ENCODE measurements at regions not wholly inside any gene's neighbourhood (a gene's known extent, or its start where the extent isn't known, plus 50 kb on each side); places are given as distances from the start of the nearest gene placed in this dataset.
A peak's percentile ranks its signal among the peaks of the same experiment; 100 is the strongest.

DNA sequence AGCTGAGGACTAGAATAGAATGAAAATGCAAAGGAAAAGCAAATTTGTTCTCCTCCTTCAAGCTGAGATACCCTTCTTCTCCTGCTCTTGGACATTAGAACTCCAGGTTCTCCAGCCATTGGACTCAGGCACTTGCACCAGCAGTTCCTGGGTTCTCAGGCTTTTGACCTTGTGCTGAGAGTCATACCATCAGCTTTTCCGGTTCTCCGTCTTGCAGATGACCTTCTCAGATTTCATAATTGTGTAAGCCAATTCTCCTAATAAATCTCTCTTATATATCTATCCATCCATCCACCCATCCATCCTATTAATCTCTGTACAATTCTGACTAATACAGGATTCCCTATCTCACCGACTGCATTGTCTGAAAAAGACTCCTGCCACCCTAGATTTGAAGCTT is 108.3 kb downstream of the AHR start:
- DNase-seq (ENCODE audit: low spot score in 2 of 2): no peak
- intact Hi-C loops (cut with DNase I; ENCODE audit: low total_unique reads): no loop called here
- TF ChIP-seq, protein P1, sequence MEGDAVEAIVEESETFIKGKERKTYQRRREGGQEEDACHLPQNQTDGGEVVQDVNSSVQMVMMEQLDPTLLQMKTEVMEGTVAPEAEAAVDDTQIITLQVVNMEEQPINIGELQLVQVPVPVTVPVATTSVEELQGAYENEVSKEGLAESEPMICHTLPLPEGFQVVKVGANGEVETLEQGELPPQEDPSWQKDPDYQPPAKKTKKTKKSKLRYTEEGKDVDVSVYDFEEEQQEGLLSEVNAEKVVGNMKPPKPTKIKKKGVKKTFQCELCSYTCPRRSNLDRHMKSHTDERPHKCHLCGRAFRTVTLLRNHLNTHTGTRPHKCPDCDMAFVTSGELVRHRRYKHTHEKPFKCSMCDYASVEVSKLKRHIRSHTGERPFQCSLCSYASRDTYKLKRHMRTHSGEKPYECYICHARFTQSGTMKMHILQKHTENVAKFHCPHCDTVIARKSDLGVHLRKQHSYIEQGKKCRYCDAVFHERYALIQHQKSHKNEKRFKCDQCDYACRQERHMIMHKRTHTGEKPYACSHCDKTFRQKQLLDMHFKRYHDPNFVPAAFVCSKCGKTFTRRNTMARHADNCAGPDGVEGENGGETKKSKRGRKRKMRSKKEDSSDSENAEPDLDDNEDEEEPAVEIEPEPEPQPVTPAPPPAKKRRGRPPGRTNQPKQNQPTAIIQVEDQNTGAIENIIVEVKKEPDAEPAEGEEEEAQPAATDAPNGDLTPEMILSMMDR (IDR thresholded peaks at IDR 0.05): no peak
- TF ChIP-seq POLR2AphosphoS5 (IDR thresholded peaks at IDR 0.05) (no peak), POLR2A (IDR thresholded peaks at IDR 0.05) (no peak)
- Histone ChIP-seq H3K9me3 (no peaks in the 10 kb centered on the region), H3K27ac (peak overlapping the region in 1 of 2 donors; percentile 77), H3K4me1 (peaks cover 0 to 7% of the 10 kb centered on the region in 2 donors), H3K27me3 (no peaks in the 10 kb centered on the region), H3K36me3 (no peaks in the 10 kb centered on the region), H3K4me3 (no peak overlapping the region)

DNA sequence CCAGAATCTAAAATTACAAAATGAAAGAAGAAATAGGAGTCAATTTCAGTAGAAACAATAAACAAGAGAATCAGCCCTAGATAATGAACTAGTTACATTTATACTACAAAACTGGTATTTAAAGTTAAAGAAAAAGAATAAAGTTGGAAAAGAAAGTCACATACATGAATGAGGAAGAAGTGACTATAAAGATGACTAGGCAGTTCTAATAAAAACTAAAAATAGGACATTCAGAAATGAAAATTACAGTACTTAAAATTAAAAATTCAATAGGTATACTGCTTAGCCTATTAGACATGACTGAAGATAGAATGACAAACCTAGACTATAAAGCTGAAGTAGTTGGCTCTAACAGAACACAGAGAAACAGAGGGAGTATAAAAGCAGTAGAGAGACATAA is 108.8 kb downstream of the AHR start:
- H3K27me3 ChIP-seq: no peaks in the 10 kb centered on the region
- no peak overlapping the region for H3K4me3 ChIP-seq
- peaks cover 0 to 7% of the 10 kb centered on the region in 2 donors for H3K4me1 ChIP-seq
- no peaks in the 10 kb centered on the region for H3K9me3 ChIP-seq
- intact Hi-C loops (cut with DNase I; ENCODE audit: low total_unique reads): no loop called here
- no peaks in the 10 kb centered on the region for H3K36me3 ChIP-seq
- no peak for DNase-seq (ENCODE audit: low spot score in 2 of 2)
- no peak for TF ChIP-seq POLR2AphosphoS5 (IDR thresholded peaks at IDR 0.05)
- TF ChIP-seq POLR2A (IDR thresholded peaks at IDR 0.05): no peak
- TF ChIP-seq, protein P1 (IDR thresholded peaks at IDR 0.05): no peak
- peak overlapping the region in 1 of 2 donors; percentile 77 for H3K27ac ChIP-seq

- peak overlapping the region; percentile 59 to 77 for H3K27ac ChIP-seq
- no peak overlapping the region for H3K4me3 ChIP-seq
- DNase-seq (ENCODE audit: low spot score in 2 of 2): peak in 1 of 2 donors; percentile 53
- H3K36me3 ChIP-seq: no peaks in the 10 kb centered on the region
- TF ChIP-seq POLR2A (IDR thresholded peaks at IDR 0.05) (no peak), POLR2AphosphoS5 (IDR thresholded peaks at IDR 0.05) (peak in 2 of 3 donors; percentile 25 to 27)
- TF ChIP-seq, protein P1 (IDR thresholded peaks at IDR 0.05): no peak
- H3K27me3 ChIP-seq: no peaks in the 10 kb centered on the region
- no peaks in the 10 kb centered on the region for H3K9me3 ChIP-seq
- intact Hi-C loops (cut with DNase I; ENCODE audit: low total_unique reads): no loop called here
- peaks cover 0 to 7% of the 10 kb centered on the region in 2 donors for H3K4me1 ChIP-seq
Measured at GRCh38 chr7:17408245-17408903, 109.9 kb downstream of the AHR start.

- TF ChIP-seq, protein P1 (IDR thresholded peaks at IDR 0.05): no peak
- TF ChIP-seq POLR2A (IDR thresholded peaks at IDR 0.05): no peak
- no peak for TF ChIP-seq POLR2AphosphoS5 (IDR thresholded peaks at IDR 0.05)
- Histone ChIP-seq H3K9me3 (no peaks in the 10 kb centered on the region), H3K4me3 (no peak overlapping the region), H3K27ac (peak overlapping the region in 1 of 2 donors; percentile 77), H3K27me3 (no peaks in the 10 kb centered on the region), H3K4me1 (peaks cover 0 to 7% of the 10 kb centered on the region in 2 donors), H3K36me3 (no peaks in the 10 kb centered on the region)
- intact Hi-C loops (cut with DNase I; ENCODE audit: low total_unique reads): no loop called here
- DNase-seq (ENCODE audit: low spot score in 2 of 2): no peak
Measured at GRCh38 chr7:17408904-17409290, 110.4 kb downstream of the AHR start.

DNA sequence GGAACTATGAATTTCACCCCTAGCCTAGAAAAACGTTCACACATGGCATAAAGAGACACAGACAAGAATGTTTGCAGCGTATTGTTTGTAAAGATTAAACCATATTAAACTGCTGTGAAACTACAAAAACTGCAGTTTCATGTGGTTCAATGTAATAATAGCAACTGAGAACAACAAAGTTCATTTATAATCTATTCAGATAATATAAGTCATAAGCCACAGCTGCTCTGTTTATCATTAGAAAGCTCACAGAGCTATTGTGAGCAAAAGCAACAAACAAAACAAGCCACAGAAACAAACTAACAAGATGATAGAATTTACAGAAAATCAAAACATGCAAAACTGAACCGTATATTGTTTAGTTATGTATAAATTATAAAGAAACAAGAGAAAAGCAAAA is 113.5 kb downstream of the AHR start:
- Histone ChIP-seq H3K4me1 (peaks cover 0 to 7% of the 10 kb centered on the region in 2 donors), H3K27me3 (no peaks in the 10 kb centered on the region), H3K9me3 (no peaks in the 10 kb centered on the region), H3K4me3 (no peak overlapping the region), H3K36me3 (no peaks in the 10 kb centered on the region), H3K27ac (no peak overlapping the region)
- no peak for DNase-seq (ENCODE audit: low spot score in 2 of 2)
- TF ChIP-seq POLR2AphosphoS5 (IDR thresholded peaks at IDR 0.05) (no peak), POLR2A (IDR thresholded peaks at IDR 0.05) (no peak)
- TF ChIP-seq, protein P1 (IDR thresholded peaks at IDR 0.05): no peak
- intact Hi-C loops (cut with DNase I; ENCODE audit: low total_unique reads): no loop called here

Measured in breast epithelium (tissue), 4 donors.